HPDE6-E6E7 (cell line): ENCODE measurements at regions not wholly inside any gene's neighbourhood (a gene's known extent, or its start where the extent isn't known, plus 50 kb on each side); places are given as distances from the start of the nearest gene placed in this dataset.
"Not testable (repeated sequence)": the region's sequence is repeated elsewhere in the genome, so short reads cannot be mapped to it uniquely, and the experiment has no call there.

Experiments used
- DNase-seq: peaks from one replicate; pipeline ENCODE4 v3.0.0; 2011; ENCODE audit warnings: missing footprints; ENCODE audit errors: extremely low spot score

- DNase-seq = no peak
Observed at GRCh38 chr5:163789870-163790269, 284.5 kb downstream of the MAT2B start.

DNA sequence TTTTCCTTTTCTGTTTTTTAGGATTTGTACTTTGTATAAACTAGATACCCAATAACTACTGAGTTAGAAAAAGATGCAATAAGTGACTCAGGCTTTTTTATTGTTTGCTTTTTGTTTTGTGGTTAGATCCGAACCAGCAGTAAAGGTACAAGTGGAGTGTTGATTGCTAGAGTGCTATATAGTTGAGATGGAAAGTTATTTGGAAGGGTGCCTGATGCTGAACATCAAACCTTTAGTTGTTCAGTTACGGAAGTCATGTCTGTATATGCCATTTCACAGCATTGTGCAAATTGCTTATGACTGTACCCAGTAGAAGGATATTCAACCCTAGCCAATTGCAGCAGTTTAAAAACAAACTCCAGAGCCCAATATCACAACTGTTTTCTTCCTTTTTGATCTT is 285.1 kb downstream of the MAT2B start:
- DNase-seq = no peak

- no peak for DNase-seq
Observed at GRCh38 chr5:163794993-163795392, 289.6 kb downstream of the MAT2B start.

GRCh38 chr5:163807781-163808180 is 302.4 kb downstream of the MAT2B start:
- no peak for DNase-seq

DNA sequence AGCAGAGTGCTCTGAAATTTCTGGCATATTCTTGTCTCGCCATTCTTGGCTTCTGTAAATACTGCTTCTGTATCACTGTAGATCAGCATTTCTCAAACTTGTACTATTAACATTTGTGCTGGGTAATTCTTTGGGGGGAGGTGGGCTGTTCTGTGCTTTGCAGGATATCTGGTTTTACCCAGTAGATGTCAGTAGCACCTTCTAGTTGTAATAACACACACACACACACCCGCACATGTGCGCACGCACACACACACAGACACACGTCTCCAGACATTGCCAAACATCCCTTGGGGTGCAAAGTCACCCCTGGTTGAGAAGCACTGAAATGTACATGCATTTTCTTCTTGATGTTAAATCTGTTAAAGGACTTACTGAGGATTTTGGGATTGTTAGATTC is 304.1 kb downstream of the MAT2B start:
- DNase-seq = no peak

DNA sequence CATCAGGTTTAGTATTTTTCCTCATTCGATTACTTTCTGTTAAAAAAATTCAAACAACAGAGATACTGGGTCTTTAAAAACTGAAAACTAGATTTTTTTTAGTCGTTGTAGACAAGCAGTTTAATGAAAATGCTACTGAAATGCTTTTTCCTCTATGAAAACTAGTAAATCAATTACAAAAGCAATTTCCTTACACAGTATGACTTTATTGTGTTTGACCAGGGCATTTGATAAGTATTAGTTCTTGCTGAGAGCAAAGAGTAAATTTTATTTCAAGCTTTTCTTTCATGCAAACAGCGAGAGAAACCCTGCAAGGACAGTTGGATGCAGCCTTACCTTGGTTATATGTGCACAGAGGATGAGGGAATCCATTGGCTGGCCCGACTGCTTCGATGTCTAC is 308.5 kb downstream of the MAT2B start:
- no peak for DNase-seq

DNA sequence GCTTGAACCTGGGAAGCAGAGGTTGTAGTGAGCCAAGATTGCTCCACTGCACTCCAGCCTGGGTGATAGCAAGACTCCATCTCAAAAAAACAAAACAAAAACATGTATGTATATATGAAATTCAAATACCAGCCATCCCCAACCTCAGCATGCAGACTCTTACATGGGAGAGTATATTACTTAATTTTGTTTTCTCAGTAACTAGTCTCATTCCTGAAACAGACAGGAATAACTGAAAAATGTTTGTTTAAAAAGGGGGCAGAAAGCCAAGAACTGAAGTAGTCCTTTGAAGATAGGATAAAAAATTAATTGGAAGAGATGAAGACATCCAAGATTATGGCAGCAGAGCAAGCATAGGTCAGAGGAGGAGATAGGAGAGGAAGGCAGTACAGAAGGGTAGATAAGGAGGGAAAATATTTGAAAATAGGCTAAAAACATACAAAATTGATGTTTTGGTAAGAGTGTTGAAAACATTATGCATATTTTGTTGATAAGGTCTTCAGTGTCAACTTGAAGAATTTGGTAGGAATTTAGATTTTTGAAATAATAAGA is 309.9 kb downstream of the MAT2B start:
- DNase-seq = no peak

GRCh38 chr5:163821142-163821541 is 315.7 kb downstream of the MAT2B start:
- no peak for DNase-seq

GRCh38 chr5:163822548-163822947 is 317.1 kb downstream of the MAT2B start:
- DNase-seq = no peak

DNA sequence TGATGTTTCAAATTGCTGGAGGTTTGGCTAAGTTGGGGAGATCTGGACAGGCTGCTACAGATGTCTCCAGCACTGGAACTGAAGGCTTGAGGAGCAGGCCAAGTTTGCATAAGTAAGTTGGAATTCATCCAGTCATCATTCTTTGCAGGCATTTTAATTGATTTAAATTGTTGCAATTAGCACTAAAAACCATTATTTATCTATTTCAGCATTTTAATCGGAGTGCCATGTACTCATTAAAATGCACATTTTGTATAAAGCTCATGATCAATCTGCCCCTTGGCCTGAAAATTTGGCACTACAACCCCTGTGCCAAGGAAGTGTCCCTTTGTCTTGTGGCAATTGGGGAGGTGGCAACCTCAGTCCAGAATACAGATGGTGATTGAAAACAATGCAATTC is 320.2 kb downstream of the MAT2B start:
- no peak for DNase-seq

- DNase-seq = no peak
Observed at GRCh38 chr5:163826201-163826600, 320.8 kb downstream of the MAT2B start.

DNA sequence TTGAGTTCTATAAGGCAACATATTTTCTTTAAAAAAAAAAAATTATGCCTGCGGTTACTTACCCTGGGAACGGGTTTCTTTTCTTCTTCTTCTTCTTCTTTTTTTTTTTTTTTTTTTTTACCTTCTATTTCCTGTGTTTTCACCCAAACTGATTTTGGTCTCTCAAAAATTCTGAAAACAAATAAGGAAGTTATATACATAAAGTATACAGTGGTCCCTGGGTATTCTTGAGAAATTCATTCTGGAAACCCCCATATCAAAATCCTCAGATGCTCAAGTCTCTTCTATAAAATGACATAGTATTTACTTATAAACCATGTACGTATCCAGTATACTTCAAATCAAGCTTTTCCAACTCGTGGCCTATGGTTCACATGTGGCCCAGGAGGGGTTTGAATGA is 326.7 kb downstream of the MAT2B start:
- DNase-seq = no peak

- DNase-seq = no peak
Observed at GRCh38 chr5:163838738-163839137, 333.3 kb downstream of the MAT2B start.

DNA sequence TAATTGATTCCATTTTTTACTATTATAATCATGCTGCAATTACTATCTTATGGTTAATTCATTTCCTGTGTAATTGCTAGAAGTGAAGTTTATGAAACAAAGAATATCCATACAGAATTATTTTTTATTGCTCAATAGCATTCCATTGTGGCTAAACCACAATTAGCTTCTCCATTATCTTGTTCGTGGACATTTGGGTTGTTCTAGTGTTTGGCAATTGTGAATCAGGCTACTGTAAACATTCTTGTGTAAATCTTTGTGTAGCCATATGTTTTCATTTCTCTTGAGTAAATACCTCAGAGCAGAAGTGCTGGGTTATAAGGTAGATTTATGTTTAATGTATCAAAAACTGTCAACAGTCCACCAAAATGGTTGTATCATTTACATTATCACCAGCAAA is 341.1 kb downstream of the MAT2B start:
- DNase-seq = no peak

- no peak for DNase-seq
Observed at GRCh38 chr5:163855754-163856153, 350.3 kb downstream of the MAT2B start.

DNA sequence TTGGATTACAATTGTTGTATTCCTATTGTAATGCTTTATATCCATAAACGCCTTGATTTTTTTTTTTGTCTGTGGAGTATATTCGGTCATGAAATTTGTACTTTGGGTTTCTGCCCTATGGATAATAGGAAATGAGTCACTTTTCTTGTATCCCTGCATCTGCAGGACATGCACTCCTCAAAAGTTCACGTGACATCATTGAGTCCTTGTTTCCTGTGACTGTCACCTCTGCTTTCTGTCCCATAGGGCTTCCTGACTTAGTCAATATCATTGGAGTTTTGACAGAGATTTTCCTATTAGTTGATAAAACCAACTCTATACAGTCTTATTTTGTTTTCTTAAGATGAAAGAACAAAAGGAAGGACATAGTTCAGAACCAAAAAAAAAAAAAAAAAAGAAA is 356.3 kb downstream of the MAT2B start:
- no peak for DNase-seq

DNA sequence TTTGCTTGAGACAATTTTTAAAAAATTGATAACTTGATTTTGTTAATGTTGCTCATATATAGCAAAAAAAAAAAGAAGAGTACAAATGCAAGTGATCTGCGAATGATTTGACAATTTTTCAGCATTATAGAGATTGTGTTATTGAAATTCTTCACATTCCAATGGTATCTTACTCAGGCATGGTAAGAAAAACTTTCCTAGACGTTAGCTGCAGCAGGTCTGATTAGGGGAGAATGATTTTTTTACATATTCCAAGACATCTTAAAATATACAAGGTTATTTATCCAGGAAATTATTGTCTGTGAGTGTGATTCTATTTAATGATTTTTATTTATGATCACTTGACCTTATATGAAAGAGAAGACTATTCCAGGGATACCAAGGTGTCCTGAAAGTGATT is 361.9 kb downstream of the MAT2B start:
- DNase-seq = no peak

- no peak for DNase-seq
Observed at GRCh38 chr5:163867738-163868137, 362.3 kb downstream of the MAT2B start.

DNA sequence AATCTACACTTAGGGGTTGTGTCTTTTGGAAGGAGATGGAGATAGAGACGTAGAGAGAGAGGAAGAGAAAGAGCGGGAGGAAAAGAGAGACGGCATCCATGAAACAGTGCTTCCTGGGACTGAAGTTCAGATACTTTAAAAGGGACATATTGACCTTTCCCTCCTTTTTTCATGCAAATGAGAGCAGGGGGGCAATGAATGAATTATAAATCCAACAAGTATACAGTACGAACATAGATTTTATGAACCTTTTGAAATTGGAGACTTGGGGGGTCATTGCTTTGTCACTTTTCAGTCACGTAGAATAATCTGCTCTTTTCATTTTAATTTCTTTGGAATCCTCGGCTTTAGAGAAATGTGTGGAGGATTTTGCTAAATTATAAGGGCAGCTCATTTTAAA is 364.2 kb downstream of the MAT2B start:
- no peak for DNase-seq

DNA sequence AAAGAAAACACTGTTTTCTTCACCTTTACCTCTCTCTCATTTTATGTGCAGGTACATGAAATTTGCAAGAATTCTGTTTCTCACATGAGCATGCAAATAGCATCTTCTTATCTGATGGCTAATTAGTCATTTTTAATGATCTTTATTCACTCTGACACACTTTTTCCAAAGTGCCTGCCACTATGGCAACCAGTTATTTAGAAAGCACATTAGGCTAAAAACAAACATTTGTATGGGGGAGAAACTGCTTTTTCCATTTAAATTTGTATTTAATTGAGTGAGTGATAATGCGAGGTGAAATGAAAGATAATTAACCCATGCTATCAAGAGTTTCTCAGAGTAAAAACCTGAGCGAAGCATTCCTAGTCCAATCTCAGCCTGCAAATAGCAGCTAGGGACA is 365.0 kb downstream of the MAT2B start:
- no peak for DNase-seq

- DNase-seq = no peak
Observed at GRCh38 chr5:163874431-163874830, 369.0 kb downstream of the MAT2B start.

- not testable (repeated sequence) for DNase-seq
Observed at GRCh38 chr5:163874912-163875311, 369.5 kb downstream of the MAT2B start.

- no peak for DNase-seq
Observed at GRCh38 chr5:163877865-163878264, 372.4 kb downstream of the MAT2B start.

GRCh38 chr5:163878490-163878889 is 373.1 kb downstream of the MAT2B start:
- no peak for DNase-seq

DNA sequence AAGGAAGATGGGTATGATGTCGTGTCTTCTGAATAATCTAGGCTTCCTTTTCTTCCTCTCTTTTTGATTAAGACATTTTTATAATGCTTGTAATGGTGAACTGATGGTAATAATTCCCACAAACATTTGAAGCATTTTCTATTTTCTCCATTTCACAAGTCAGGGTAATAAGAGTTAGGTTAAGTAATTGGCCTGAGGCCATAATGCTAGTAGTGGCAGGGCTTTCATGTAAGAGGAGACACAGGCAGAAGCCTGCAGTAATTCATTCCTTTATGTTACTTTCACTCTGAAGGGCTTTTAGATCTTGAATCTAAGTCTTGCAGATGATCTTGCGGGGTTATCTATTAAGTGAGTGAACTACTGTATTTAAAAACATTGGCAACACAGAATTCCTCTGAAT is 374.9 kb downstream of the MAT2B start:
- no peak for DNase-seq
